ENCODE measurements at regions not wholly inside any gene's neighbourhood (a gene's known extent, or its start where the extent isn't known, plus 50 kb on each side); places are given as distances from the start of the nearest gene placed in this dataset.

DNA sequence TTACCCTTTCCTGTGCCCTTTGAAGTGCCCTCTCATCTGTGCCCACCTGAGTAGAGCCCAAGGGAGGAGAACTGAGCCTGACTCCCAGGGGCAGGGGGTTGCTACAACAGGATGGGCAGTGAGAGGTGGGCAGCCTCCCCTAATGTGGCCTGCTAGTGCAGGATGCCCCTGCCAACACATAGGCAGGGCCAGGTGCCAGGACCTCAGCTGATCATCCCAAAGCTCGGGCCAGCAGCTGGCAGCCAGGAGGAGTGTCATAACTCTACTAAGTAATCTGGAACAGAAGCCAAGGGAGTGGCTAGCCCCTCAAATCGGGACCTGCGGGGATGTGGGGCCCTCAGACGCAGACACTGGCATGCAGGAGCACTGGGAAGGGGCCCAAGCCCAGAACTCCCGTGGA is 208.8 kb upstream of the RAB4A start:
- 100% methylated on average over 1 of the region's 5 CpGs for WGBS (ENCODE audit: insufficient coverage)
- no peak overlapping the region for H3K27ac ChIP-seq (ENCODE audit: low read depth in 1 of 2, low read length in 2 of 2)
- H3K27ac Mint-ChIP-seq = peak overlapping the region in 1 of 7 donors; percentile 43
- peaks cover 86% of the 10 kb centered on the region for H3K4me1 Mint-ChIP-seq
- no peak overlapping the region for H3K4me3 Mint-ChIP-seq
- peaks cover 53 to 81% of the 10 kb centered on the region in 2 donors for H3K4me1 ChIP-seq (ENCODE audit: control insufficient read depth in 1 of 2, insufficient read depth in 2 of 2, low read length in 2 of 2)
- H3K9me3 Mint-ChIP-seq = peaks cover 0 to 3% (median 0%) of the 10 kb centered on the region in 7 donors
- H3K79me2 ChIP-seq (ENCODE audit: insufficient read depth, low read length) = no peaks in the 10 kb centered on the region
- peaks cover 3 to 8% of the 10 kb centered on the region in 2 donors for H3K36me3 Mint-ChIP-seq
- H2AFZ ChIP-seq (ENCODE audit: insufficient read depth, low read depth, low read length, poor library complexity, severe bottlenecking) = no peak overlapping the region
- intact Hi-C loops (cut with micrococcal nuclease) = no loop called here
- H3K27me3 ChIP-seq (ENCODE audit: control insufficient read depth in 2 of 2, insufficient read depth in 2 of 2, low read length in 2 of 2) = no peaks in the 10 kb centered on the region
- H3K4me2 ChIP-seq (replicated peaks; ENCODE audit: extremely low read depth, low read length, poor library complexity, severe bottlenecking) = no peak overlapping the region
- no peak overlapping the region for H3K4me3 ChIP-seq (replicated peaks in 1 of 3; ENCODE audit: low read depth in 2 of 3, low read length in 3 of 3)
- TF ChIP-seq, protein P1, sequence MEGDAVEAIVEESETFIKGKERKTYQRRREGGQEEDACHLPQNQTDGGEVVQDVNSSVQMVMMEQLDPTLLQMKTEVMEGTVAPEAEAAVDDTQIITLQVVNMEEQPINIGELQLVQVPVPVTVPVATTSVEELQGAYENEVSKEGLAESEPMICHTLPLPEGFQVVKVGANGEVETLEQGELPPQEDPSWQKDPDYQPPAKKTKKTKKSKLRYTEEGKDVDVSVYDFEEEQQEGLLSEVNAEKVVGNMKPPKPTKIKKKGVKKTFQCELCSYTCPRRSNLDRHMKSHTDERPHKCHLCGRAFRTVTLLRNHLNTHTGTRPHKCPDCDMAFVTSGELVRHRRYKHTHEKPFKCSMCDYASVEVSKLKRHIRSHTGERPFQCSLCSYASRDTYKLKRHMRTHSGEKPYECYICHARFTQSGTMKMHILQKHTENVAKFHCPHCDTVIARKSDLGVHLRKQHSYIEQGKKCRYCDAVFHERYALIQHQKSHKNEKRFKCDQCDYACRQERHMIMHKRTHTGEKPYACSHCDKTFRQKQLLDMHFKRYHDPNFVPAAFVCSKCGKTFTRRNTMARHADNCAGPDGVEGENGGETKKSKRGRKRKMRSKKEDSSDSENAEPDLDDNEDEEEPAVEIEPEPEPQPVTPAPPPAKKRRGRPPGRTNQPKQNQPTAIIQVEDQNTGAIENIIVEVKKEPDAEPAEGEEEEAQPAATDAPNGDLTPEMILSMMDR (IDR thresholded peaks at IDR 0.05) = no peak
- H3K9ac ChIP-seq (ENCODE audit: insufficient read depth, low read length, poor library complexity, severe bottlenecking) = no peak overlapping the region
- no peaks in the 10 kb centered on the region for H3K36me3 ChIP-seq (replicated peaks in 1 of 2; ENCODE audit: control insufficient read depth in 1 of 2, insufficient read depth in 2 of 2, low read length in 2 of 2)
- H3K9me3 ChIP-seq (replicated peaks in 1 of 2; ENCODE audit: control insufficient read depth in 1 of 2, insufficient read depth in 1 of 2, low read length in 2 of 2) = no peaks in the 10 kb centered on the region
- H3K27me3 Mint-ChIP-seq (ENCODE audit: low read depth in 3 of 3) = peaks cover 0 to 5% (median 2%) of the 10 kb centered on the region in 3 donors
- no peak for DNase-seq
- H4K20me1 ChIP-seq (ENCODE audit: insufficient read depth, low read length) = no peaks in the 10 kb centered on the region

DNA sequence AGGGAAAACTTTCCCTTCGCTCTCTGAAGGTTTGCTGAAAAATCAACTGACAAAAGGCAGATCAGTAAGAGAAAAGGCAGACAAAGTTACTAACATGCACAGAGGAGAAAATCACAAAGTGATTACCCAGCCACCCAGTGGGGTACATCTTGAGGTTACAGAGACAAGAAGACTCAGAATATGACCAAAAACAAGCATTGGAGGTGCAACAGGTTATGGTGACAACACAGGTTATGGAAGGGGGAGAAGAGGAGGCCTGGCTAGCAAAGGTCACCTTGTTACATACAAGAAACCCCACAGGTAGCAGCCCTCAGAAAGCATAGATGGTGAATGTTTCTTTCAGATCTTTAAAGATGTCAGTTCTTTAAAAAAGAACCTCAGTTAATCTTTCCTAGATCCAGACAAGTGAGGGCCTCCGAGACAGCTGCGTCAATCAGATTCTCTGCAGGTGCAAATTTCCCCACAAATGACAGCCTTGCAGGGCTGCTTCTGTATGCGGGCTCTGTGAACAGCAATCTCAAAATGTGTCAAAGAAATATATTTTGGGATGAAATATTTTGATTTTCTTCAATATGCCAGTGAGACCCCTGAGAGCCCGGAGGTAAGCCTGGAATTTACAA is 207.6 kb upstream of the RAB4A start:
- Mint-ChIP-seq H3K36me3 (peaks cover 0 to 5% of the 10 kb centered on the region in 2 donors), H3K4me3 (no peak overlapping the region), H3K9me3 (peaks cover 0 to 3% (median 0%) of the 10 kb centered on the region in 7 donors), H3K27ac (no peak overlapping the region), H3K27me3 (ENCODE audit: low read depth in 3 of 3) (peaks cover 0 to 2% (median 1%) of the 10 kb centered on the region in 3 donors), H3K4me1 (peaks cover 88% of the 10 kb centered on the region)
- Histone ChIP-seq H3K36me3 (replicated peaks in 1 of 2; ENCODE audit: control insufficient read depth in 1 of 2, insufficient read depth in 2 of 2, low read length in 2 of 2) (no peaks in the 10 kb centered on the region), H3K9me3 (replicated peaks in 1 of 2; ENCODE audit: control insufficient read depth in 1 of 2, insufficient read depth in 1 of 2, low read length in 2 of 2) (no peaks in the 10 kb centered on the region), H2AFZ (ENCODE audit: insufficient read depth, low read depth, low read length, poor library complexity, severe bottlenecking) (no peak overlapping the region), H3K4me3 (replicated peaks in 1 of 3; ENCODE audit: low read depth in 2 of 3, low read length in 3 of 3) (no peak overlapping the region), H3K9ac (ENCODE audit: insufficient read depth, low read length, poor library complexity, severe bottlenecking) (no peak overlapping the region), H3K79me2 (ENCODE audit: insufficient read depth, low read length) (no peaks in the 10 kb centered on the region), H3K4me2 (replicated peaks; ENCODE audit: extremely low read depth, low read length, poor library complexity, severe bottlenecking) (no peak overlapping the region), H3K4me1 (ENCODE audit: control insufficient read depth in 1 of 2, insufficient read depth in 2 of 2, low read length in 2 of 2) (peaks cover 60 to 87% of the 10 kb centered on the region in 2 donors), H3K27me3 (ENCODE audit: control insufficient read depth in 2 of 2, insufficient read depth in 2 of 2, low read length in 2 of 2) (no peaks in the 10 kb centered on the region), H4K20me1 (ENCODE audit: insufficient read depth, low read length) (no peaks in the 10 kb centered on the region), H3K27ac (ENCODE audit: low read depth in 1 of 2, low read length in 2 of 2) (no peak overlapping the region)
- no peak for DNase-seq
- TF ChIP-seq, protein P1 (IDR thresholded peaks at IDR 0.05) = no peak
- intact Hi-C loops (cut with micrococcal nuclease) = no loop called here
- WGBS (ENCODE audit: insufficient coverage) = 90% methylated on average over 2 of the region's 5 CpGs

Measured in CD14-positive monocyte (primary cell).